ENCODE measurements at regions not wholly inside any gene's neighbourhood (a gene's known extent, or its start where the extent isn't known, plus 50 kb on each side); places are given as distances from the start of the nearest gene placed in this dataset.

- TF ChIP-seq ZFP36 (IDR thresholded peaks at IDR 0.05; ENCODE audit: low read depth, low read length, partially characterized antibody), result no peak
- no peak for TF ChIP-seq ZNF140 (CRISPR knock-in tag; IDR thresholded peaks at IDR 0.05)
- no peak for TF ChIP-seq ZFP30 (CRISPR knock-in tag; IDR thresholded peaks at IDR 0.05; ENCODE audit: borderline replicate concordance)
- TF ChIP-seq GABPA (tag; conservative IDR thresholded peaks at IDR 0.05; ENCODE audit: low read depth), result no peak
- no peak for TF ChIP-seq E2F3 (CRISPR knock-in tag; IDR thresholded peaks at IDR 0.05)
- no peak for TF ChIP-seq FOXJ3 (CRISPR knock-in tag; IDR thresholded peaks at IDR 0.05)
- TF ChIP-seq GATA2 (CRISPR knock-in tag; IDR thresholded peaks at IDR 0.05), result no peak
- TF ChIP-seq, protein P1, sequence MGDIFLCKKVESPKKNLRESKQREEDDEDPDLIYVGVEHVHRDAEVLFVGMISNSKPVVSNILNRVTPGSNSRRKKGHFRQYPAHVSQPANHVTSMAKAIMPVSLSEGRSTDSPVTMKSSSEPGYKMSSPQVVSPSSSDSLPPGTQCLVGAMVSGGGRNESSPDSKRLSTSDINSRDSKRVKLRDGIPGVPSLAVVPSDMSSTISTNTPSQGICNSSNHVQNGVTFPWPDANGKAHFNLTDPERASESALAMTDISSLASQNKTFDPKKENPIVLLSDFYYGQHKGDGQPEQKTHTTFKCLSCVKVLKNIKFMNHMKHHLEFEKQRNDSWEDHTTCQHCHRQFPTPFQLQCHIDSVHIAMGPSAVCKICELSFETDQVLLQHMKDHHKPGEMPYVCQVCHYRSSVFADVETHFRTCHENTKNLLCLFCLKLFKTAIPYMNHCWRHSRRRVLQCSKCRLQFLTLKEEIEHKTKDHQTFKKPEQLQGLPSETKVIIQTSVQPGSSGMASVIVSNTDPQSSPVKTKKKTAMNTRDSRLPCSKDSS (IDR thresholded peaks at IDR 0.05; ENCODE audit: low read depth, partially characterized antibody), result no peak
- TF ChIP-seq, protein P2, sequence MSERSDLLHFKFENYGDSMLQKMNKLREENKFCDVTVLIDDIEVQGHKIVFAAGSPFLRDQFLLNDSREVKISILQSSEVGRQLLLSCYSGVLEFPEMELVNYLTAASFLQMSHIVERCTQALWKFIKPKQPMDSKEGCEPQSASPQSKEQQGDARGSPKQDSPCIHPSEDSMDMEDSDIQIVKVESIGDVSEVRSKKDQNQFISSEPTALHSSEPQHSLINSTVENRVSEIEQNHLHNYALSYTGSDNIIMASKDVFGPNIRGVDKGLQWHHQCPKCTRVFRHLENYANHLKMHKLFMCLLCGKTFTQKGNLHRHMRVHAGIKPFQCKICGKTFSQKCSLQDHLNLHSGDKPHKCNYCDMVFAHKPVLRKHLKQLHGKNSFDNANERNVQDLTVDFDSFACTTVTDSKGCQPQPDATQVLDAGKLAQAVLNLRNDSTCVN (CRISPR knock-in tag; IDR thresholded peaks at IDR 0.05), result no peak
These were observed 77.4 kb upstream of the MROH9 start for GRCh38 chr1:170857955-170858354.
